Glomerular endothelial cell (primary cell): ENCODE measurements at regions not wholly inside any gene's neighbourhood (a gene's known extent, or its start where the extent isn't known, plus 50 kb on each side); places are given as distances from the start of the nearest gene placed in this dataset.

Source experiments
- DNase-seq: peaks from one replicate; pipeline ENCODE4 v3.0.0-alpha.2; 2011; ENCODE audit warnings: low read depth, low spot score; ENCODE audit errors: extremely low read depth

GRCh38 chr18:68532328-68532885 is 182.5 kb downstream of the TMX3 start:
- no peak for DNase-seq

DNA sequence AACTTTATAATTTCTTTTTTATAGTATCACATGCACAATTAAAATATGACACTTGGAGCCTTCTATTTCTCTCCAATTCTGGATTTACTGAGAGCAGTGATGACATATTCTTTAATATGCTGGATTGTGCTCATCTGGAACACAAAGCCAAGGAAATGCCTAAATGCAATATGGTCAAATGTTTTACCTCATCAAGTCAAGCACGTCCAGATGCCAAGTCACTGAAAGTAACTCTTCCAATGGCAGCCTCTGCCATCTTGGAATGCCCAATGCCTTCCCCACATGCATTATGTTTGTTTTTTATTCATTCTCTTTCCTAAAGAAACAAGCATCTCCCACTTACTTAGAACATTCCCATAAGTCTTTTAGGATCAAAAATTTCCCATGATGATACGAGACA is 189.8 kb downstream of the TMX3 start:
- DNase-seq, result no peak

DNA sequence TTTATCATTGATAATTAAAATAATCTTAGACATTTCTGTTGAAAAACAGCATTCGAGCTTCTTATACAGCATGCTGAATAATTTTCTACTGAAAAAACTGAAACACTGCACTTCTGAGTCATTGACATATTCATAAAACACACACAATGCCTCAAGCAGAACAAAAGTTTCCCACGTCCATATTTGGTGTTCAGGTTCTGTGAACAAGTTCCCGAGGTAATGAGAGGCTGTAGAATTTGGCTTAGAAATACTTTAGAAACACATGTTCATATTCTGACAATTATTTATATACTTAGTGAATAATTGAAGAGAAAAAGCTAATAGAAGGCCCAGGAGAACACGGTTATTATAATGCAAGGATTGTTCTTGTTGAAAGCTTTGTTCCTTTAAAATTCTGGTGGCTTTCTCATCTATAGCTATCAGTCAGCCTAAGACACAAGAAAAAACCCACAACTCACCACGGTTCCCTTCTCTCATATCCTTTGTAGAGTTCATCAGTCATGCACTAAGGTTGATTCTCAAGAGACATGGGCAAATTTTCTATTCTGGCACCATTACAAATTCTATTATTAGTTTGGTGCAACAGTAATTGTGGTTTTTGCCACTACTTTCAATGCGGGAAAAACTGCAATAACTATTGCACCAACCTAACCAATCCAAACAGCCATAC is 194.4 kb downstream of the TMX3 start:
- no peak for DNase-seq

GRCh38 chr18:68519336-68519735 is 195.6 kb downstream of the TMX3 start:
- no peak for DNase-seq

DNA sequence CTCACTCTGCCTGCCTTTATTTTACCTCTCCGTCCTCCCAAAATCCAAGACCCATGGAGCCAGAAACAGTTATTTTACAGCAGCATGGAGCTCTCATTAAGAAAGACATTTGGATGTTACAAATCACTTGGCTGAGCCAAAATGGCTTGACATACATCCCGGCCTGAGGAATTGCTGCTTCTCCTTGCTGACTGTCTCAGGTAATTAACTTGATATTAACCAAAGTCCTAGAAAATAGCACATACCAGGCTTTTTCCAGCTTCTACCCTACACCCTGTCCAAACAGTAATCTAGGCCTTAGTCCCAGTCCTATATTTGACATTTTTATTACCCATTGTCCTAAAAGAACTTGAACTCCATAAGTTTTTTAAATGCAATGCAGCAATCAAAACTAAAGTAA is 205.0 kb downstream of the TMX3 start:
- DNase-seq, result no peak

- no peak for DNase-seq
These were observed 207.1 kb downstream of the TMX3 start for GRCh38 chr18:68507781-68508180.

GRCh38 chr18:68505178-68505574 is 209.7 kb downstream of the TMX3 start:
- no peak for DNase-seq

- DNase-seq, result no peak
These were observed 210.3 kb downstream of the TMX3 start for GRCh38 chr18:68504441-68505177.

DNA sequence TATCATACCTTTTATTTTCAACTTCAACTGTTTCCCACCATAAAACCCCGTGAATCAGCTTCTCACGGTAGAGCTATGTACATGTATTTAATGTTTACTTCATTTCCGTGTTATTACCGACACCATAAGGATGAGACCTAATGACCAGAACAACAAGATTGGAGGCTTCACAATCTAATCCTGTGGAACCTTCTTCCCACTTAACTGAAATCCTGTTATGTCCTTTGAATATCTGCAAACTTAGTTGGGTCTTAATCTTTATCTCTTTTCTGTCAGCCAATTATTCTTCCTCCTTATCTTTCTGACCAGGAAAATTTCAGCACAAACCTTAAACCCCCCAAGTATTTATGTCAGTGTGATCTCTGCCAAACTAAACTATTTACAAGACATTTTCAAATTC is 214.4 kb downstream of the TMX3 start:
- no peak for DNase-seq

- no peak for DNase-seq
These were observed 215.8 kb downstream of the TMX3 start for GRCh38 chr18:68499141-68499540.

- no peak for DNase-seq
These were observed 216.3 kb downstream of the TMX3 start for GRCh38 chr18:68498636-68499035.

- no peak for DNase-seq
These were observed 216.7 kb downstream of the TMX3 start for GRCh38 chr18:68498185-68498584.

DNA sequence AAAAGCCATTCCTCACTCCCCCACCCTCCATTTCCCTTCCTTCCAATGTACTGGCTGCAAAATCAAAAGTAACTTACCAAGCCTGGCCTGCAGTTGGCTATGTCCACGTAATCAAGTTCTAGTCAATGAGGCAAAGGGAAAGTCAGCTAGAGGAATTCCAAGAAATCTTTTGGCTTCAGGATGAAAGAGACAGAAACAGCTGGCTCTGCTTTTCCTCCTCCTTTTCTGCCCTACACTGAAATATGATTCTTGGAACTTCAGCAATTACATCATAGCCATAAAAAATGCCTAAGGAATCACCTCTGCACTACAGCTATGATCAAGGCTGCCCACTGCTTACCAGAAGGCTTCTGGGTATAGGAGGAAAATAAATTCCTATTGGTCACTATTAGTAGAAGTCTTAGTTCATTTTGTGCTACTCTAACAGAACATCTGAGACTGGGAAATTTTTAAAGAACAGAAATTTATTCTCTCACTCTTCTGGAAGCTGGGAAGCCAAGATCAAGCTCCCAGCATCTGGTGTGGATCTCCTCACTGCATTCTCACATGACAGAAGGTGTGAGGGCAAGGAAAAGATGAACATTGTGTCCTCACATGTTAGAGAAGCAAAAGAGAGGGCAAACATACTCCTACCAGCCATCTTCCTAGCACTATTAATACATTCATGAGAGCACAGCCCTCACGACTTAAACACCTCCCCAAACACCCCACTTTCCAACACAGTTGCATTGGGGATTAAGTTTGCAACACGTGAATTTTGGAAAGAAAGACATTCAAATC is 219.9 kb downstream of the TMX3 start:
- DNase-seq, result no peak

DNA sequence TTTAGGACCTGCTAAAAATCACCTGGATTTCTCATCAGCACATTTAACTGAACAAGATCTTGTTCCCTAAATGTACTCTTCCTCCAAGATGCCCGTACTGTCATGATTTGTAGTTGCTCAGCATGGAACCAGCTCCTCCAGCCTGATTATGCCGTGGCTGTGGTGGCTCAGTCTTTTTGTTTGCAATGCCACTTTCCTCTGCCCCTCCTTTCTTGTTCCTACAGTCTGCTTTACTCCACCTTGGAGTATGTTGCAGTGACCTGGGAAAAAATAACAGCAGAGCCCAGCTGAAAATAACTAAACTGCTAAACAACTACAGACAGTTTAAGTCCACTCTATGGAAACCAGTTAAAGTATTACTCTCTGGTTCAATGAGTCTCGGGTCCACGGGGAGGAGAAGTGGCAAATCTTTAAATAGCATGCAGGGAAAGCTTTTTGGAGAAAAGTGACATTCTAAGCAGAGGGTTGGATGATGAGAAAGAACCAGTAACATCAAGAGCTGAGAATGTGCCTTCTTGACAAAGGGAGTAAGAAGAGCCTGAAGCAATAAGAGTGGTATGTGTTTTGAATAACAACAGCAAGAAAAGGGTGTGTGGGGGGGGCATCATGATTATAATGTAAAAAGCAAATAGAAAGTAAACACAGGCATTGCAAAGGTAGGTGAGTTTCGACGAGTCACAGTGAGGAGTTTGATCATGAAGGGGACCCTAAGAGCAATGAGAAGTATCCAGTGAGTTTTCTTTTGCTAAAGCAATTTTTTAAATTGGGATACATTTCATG is 225.7 kb downstream of the TMX3 start:
- DNase-seq, result no peak

DNA sequence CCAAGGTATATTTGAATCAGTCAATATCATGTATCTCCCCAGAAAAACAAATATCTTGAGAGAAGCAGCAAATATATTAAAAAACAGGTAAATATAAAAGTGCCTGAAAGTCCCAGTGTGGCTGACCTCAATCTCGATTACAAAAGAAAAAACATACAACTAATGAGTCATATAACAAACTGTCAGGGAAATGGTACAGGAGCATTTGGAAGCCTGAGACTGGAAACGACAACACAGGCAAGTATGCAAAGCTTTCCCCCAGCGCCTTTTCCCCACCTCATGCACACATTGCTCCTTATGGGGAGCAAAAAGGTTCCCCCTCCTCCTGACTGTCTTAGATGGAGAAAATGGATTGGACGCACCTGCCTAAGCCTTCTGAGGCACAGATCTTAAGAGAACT is 230.7 kb downstream of the TMX3 start:
- no peak for DNase-seq

- no peak for DNase-seq
These were observed 232.1 kb downstream of the TMX3 start for GRCh38 chr18:68482815-68483214.

GRCh38 chr18:68480196-68480595 is 234.7 kb downstream of the TMX3 start:
- DNase-seq, result no peak

GRCh38 chr18:68478246-68478645 is 236.7 kb downstream of the TMX3 start:
- no peak for DNase-seq

DNA sequence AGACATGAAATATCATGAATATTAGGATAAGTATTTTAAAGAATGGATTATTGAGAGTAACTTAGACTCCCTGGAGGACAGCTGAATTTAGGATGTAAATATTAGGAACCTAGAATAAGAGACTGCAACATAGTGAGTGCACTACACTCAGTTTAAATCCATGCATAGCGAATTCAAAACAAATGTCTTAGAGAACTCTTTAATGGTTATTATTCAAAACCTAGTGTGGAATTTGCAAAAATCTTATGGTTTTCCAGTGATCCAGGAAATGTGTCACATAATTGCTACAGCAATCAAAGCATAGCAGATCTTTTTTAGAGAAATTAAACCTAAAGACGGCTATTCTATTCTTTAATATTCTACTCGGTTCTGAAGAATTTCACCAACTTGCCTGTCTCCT is 239.0 kb downstream of the TMX3 start:
- DNase-seq, result no peak

DNA sequence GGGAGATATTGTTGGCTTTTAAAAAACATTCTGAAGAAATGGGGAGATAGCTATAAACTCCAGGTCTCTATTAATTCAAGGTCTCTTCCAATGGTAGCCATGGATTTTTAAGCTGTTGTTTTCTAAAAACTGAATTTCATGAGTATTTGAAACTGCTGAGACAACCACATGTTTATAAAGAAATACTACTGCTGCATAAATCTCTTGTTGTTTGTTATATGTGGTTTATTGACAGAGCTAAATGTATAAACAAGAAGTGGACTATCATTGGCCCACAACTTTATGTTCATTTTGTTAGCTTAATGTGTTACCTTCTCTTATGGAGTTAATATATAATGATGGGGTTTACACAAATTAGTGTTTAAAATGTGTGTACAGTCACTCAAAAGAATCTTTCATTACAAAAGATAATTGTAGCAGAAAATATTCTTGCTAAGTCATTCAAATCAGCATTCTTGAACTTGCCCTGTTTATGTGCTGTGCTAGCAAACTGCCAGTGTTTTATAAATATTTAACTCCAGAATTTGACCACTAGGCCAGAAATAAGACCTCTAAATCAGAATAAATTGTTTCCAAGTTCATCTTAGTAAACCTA is 242.1 kb downstream of the TMX3 start:
- no peak for DNase-seq
